Activated T-helper 1 cell treated with anti-CD3 and anti-CD28 coated beads, Interleukin-12 subunit alpha, Interleukin-12 subunit beta, Interleukin-2, Interleukin-4 antibody, amounts not matched to agents 30 ng/mL and 10 ng/mL and 1 ng/mL, durations not matched to agents 14 hours and 24 hours and 36 hours (primary cell): ENCODE measurements at regions not wholly inside any gene's neighbourhood (a gene's known extent, or its start where the extent isn't known, plus 50 kb on each side); places are given as distances from the start of the nearest gene placed in this dataset.
"Not testable (repeated sequence)": the region's sequence is repeated elsewhere in the genome, so short reads cannot be mapped to it uniquely, and the experiment has no call there.

Source experiments
- DNase-seq: peaks from one replicate; pipeline ENCODE4 v3.0.0; 2021; ENCODE audit warnings: low spot score
- H3K27ac Mint-ChIP-seq: one replicate; pipeline ENCODE4 v1.8.0; 2021; ENCODE audit warnings: mild to moderate bottlenecking, mixed read lengths
- H3K27me3 Mint-ChIP-seq: one replicate; pipeline ENCODE4 v1.8.0; 2022; ENCODE audit warnings: mild to moderate bottlenecking, moderate library complexity, mixed read lengths; ENCODE audit not compliant: insufficient read depth
- H3K36me3 Mint-ChIP-seq: one replicate; pipeline ENCODE4 v1.8.0; 2021; ENCODE audit warnings: low read depth, mixed read lengths
- H3K4me1 Mint-ChIP-seq: one replicate; pipeline ENCODE4 v1.8.0; 2021; ENCODE audit warnings: low read depth, mixed read lengths
- H3K4me3 Mint-ChIP-seq: one replicate; pipeline ENCODE4 v1.8.0; 2021; ENCODE audit warnings: mild to moderate bottlenecking, moderate library complexity, mixed read lengths
- H3K9me3 Mint-ChIP-seq: one replicate; pipeline ENCODE4 v1.8.0; 2021; ENCODE audit warnings: mixed read lengths
- intact Hi-C: fragments of 100-400 bp; cut with micrococcal nuclease; formaldehyde crosslinking; loops from one replicate; pipeline ENCODE4 v1.15.1; 2024

DNA sequence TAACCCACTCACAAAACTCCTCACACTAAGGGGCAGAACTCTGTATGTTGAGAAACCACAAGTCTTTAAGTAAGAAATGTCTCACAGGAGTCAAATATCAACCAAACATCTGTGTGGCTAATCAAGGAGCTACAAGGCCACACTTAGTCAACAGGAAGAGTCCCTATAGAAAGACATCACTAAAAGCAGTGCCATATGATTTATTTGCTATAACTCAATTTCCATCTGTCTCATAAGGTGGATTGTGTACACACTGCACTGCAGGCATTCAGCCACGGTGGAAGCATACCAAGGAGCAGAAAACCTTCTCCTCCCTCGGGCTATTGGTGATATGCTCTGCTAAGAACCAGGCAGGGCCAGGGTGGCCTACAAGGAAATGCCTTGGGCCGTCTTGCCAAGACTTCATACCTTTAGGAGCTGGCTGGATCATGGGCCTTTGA, 197.6 kb upstream of the CFAP20DC start:
- Mint-ChIP-seq H3K36me3 (peaks cover 10% of the 10 kb centered on the region), H3K4me3 (no peak overlapping the region), H3K9me3 (peaks cover 32% of the 10 kb centered on the region), H3K4me1 (peaks cover 9% of the 10 kb centered on the region), H3K27me3 (peaks cover 4% of the 10 kb centered on the region), H3K27ac (peak overlapping the region; percentile 44)
- intact Hi-C loops = loop anchor here (1.0 kb wide), 2 partner anchors 12 to 40 kb away; no protein-coding TSS in a partner anchor
- DNase-seq = no peak

- intact Hi-C loops = loop anchor here (1.0 kb wide), 2 partner anchors 12 to 40 kb away; no protein-coding TSS in a partner anchor
- peaks cover 37% of the 10 kb centered on the region for H3K9me3 Mint-ChIP-seq
- peaks cover 10% of the 10 kb centered on the region for H3K36me3 Mint-ChIP-seq
- peaks cover 9% of the 10 kb centered on the region for H3K4me1 Mint-ChIP-seq
- H3K27ac Mint-ChIP-seq = peak overlapping the region; percentile 44
- DNase-seq = no peak
- peaks cover 2% of the 10 kb centered on the region for H3K27me3 Mint-ChIP-seq
- no peak overlapping the region for H3K4me3 Mint-ChIP-seq
Measured at GRCh38 chr3:59246719-59247401, 197.0 kb upstream of the CFAP20DC start.

DNA sequence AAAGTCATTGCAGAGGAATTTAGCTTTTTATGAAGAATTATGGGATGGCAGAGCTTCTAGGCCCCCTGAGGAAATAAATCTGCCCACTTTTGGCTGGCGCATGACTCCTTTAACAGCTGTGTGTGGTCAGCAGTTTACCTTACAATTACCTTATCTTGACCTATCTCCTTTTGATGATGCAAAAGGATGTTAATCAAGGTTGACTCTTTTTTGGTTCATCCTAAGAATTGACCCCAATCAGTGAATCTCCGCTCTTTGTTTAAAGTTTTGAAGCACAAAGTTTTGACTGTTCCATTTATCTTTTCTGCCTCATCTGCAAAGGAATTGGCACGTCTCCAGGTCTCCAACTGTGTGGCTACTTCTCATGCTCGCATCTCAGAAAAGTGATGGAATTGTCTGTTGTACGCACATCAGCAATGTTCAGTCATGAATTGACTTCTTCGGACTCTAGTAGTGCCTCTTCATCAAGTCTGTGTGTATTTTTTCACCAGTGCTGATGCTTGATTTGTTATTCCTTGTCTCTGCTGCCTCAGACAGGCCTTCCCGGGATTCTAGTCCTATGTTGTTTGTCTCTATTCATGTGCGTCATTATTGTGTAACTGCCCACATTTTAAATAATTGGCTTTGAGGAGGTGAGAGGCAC, 196.2 kb upstream of the CFAP20DC start:
- Mint-ChIP-seq H3K4me3 (no peak overlapping the region), H3K27me3 (peaks cover 2% of the 10 kb centered on the region), H3K27ac (no peak overlapping the region), H3K36me3 (peaks cover 10% of the 10 kb centered on the region), H3K4me1 (peaks cover 14% of the 10 kb centered on the region), H3K9me3 (peaks cover 42% of the 10 kb centered on the region)
- no peak for DNase-seq
- intact Hi-C loops = no loop called here

DNA sequence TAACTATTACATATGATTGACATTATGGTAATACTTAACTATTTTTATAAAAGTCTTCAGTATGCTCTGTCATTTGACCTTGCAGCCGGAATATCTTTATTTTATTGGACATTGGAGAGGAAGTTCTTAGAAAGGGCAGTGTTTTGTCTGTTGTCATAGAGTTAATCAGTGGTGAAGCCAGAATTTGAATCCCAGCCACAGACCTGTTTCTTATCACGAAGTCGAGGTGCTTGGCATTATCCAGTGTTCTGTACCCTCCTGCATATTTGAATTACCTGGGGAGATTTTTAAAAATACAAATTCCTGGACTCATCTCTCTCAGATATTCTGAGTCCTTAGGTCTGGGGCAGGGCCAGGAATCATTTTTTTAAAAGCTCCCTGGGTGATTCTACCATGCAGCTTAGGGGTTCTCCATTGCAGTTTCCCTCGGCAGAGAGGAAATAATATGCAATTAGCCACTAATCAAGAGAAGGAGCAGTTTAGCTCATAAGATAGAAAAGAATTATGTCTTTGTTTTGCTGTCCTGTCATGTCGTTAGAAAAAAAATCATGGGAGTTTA, 195.6 kb upstream of the CFAP20DC start:
- Mint-ChIP-seq H3K27ac (no peak overlapping the region), H3K4me3 (no peak overlapping the region), H3K9me3 (peaks cover 42% of the 10 kb centered on the region), H3K4me1 (peaks cover 18% of the 10 kb centered on the region), H3K36me3 (peaks cover 10% of the 10 kb centered on the region), H3K27me3 (peaks cover 2% of the 10 kb centered on the region)
- intact Hi-C loops = no loop called here
- DNase-seq = no peak

DNA sequence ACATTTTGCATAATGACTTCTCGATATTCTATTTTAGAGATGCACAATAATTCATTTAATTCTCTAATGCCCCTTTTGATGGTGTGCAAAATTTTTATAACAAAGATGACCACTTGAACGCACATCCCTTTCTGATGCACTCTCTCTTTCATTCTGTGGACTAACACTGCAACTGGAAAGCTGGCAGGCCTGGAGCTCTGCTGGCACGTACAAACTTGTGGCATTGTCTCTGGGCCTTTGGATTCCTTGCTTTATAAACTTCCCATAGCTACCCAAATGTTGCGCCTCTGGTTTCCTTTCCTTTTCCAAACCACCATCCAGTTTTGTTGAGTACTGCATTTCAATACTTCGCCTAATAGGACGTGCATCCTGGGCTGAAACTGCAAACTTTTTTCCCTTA, 194.5 kb upstream of the CFAP20DC start:
- Mint-ChIP-seq H3K27ac (no peak overlapping the region), H3K27me3 (peaks cover 2% of the 10 kb centered on the region), H3K9me3 (peaks cover 37% of the 10 kb centered on the region), H3K4me3 (no peak overlapping the region), H3K36me3 (peaks cover 7% of the 10 kb centered on the region), H3K4me1 (peaks cover 25% of the 10 kb centered on the region)
- intact Hi-C loops = no loop called here
- DNase-seq = no peak

- Mint-ChIP-seq H3K36me3 (peaks cover 5% of the 10 kb centered on the region), H3K27ac (no peak overlapping the region), H3K4me3 (no peak overlapping the region), H3K4me1 (peaks cover 29% of the 10 kb centered on the region), H3K9me3 (peaks cover 30% of the 10 kb centered on the region), H3K27me3 (peaks cover 2% of the 10 kb centered on the region)
- DNase-seq = no peak
- intact Hi-C loops = no loop called here
Measured at GRCh38 chr3:59243476-59243875, 193.7 kb upstream of the CFAP20DC start.

GRCh38 chr3:59240666-59241255, 190.9 kb upstream of the CFAP20DC start:
- Mint-ChIP-seq H3K27me3 (peaks cover 6% of the 10 kb centered on the region), H3K4me1 (peaks cover 24% of the 10 kb centered on the region), H3K36me3 (peaks cover 5% of the 10 kb centered on the region), H3K9me3 (peaks cover 17% of the 10 kb centered on the region), H3K4me3 (no peak overlapping the region), H3K27ac (peak overlapping the region; percentile 47)
- intact Hi-C loops = no loop called here
- no peak for DNase-seq

GRCh38 chr3:59237121-59237520, 187.3 kb upstream of the CFAP20DC start:
- DNase-seq = no peak
- no peak overlapping the region for H3K4me3 Mint-ChIP-seq
- peaks cover 22% of the 10 kb centered on the region for H3K9me3 Mint-ChIP-seq
- intact Hi-C loops = loop anchor here (5.0 to 10.0 kb wide), 3 partner anchors 185 to 955 kb away; partner anchors contain the start of gene CFAP20DC
- H3K36me3 Mint-ChIP-seq = peaks cover 2% of the 10 kb centered on the region
- peaks cover 6% of the 10 kb centered on the region for H3K27me3 Mint-ChIP-seq
- peaks cover 38% of the 10 kb centered on the region for H3K4me1 Mint-ChIP-seq
- H3K27ac Mint-ChIP-seq = no peak overlapping the region

DNA sequence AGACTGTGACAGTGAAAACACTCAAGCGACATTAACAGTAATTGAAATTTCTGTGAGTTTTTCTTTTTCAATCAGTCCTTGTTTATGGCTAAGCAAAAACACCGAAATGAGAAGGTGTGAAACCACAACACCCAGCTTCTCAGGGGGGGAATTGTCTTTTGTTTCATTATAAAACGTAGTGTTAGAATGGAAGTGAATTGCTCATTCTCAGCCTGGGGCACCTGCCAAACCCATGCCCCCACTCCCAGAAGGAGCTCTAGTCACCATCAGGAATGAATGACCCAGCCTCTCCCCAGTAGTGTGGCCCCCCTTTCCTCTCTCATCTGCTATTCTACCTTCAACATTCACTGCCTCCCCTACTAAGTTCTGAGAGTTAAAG, 185.8 kb upstream of the CFAP20DC start:
- DNase-seq = peak; percentile 37
- Mint-ChIP-seq H3K9me3 (peaks cover 30% of the 10 kb centered on the region), H3K27ac (peak overlapping the region; percentile 27), H3K4me3 (peak overlapping the region; percentile 58), H3K36me3 (peaks cover 5% of the 10 kb centered on the region), H3K4me1 (peaks cover 29% of the 10 kb centered on the region), H3K27me3 (peaks cover 6% of the 10 kb centered on the region)
- intact Hi-C loops = loop anchor here (1.0 to 10.0 kb wide), 14 partner anchors 12 to 957 kb away; partner anchors contain the start of gene CFAP20DC

- DNase-seq = no peak
- intact Hi-C loops = loop anchor here (1.0 to 10.0 kb wide), 14 partner anchors 12 to 957 kb away; partner anchors contain the start of gene CFAP20DC
- peak overlapping the region; percentile 35 for H3K4me3 Mint-ChIP-seq
- H3K4me1 Mint-ChIP-seq = peaks cover 29% of the 10 kb centered on the region
- peaks cover 6% of the 10 kb centered on the region for H3K27me3 Mint-ChIP-seq
- H3K36me3 Mint-ChIP-seq = peaks cover 5% of the 10 kb centered on the region
- H3K27ac Mint-ChIP-seq = peak overlapping the region; percentile 27
- peaks cover 32% of the 10 kb centered on the region for H3K9me3 Mint-ChIP-seq
Measured at GRCh38 chr3:59234884-59235633, 185.2 kb upstream of the CFAP20DC start.

- not testable (repeated sequence) for H3K27me3 Mint-ChIP-seq, H3K4me3 Mint-ChIP-seq, DNase-seq, H3K27ac Mint-ChIP-seq
- Mint-ChIP-seq H3K4me1 (peaks cover 10% of the 10 kb centered on the region), H3K9me3 (peaks cover 46% of the 10 kb centered on the region), H3K36me3 (peaks cover 11% of the 10 kb centered on the region)
- intact Hi-C loops = loop anchor here (10.0 kb wide), 1 partner anchor 524 kb away; no protein-coding TSS in a partner anchor
Measured at GRCh38 chr3:59230379-59230778, 180.6 kb upstream of the CFAP20DC start.

DNA sequence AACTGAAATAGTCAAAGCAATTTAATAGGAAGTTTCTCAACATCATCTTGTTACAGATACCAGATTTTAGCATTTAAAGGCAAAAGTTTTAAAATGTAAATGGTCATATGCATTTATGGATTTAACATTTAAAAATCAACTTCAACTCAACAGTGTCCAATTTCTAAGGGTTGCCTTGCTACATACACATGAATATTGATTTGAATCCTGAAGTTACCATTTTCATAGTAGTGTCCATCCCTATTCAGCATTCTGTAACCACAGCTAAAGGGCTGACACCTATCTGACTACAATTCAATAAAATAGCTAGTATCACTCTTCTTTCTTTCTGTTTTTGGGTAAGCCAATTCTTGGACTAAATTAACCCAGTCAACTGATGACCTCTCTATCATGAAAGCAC, 164.0 kb upstream of the CFAP20DC start:
- H3K27me3 Mint-ChIP-seq = peaks cover 6% of the 10 kb centered on the region
- H3K4me1 Mint-ChIP-seq = peaks cover 11% of the 10 kb centered on the region
- no peaks in the 10 kb centered on the region for H3K9me3 Mint-ChIP-seq
- no peaks in the 10 kb centered on the region for H3K36me3 Mint-ChIP-seq
- H3K4me3 Mint-ChIP-seq = no peak overlapping the region
- no peak overlapping the region for H3K27ac Mint-ChIP-seq
- DNase-seq = no peak
- intact Hi-C loops = loop anchor here (2.0 to 5.0 kb wide), 6 partner anchors 175 to 867 kb away; no protein-coding TSS in a partner anchor
